Activated naive CD4-positive, alpha-beta T cell (primary cell): ENCODE measurements at regions not wholly inside any gene's neighbourhood (a gene's known extent, or its start where the extent isn't known, plus 50 kb on each side); places are given as distances from the start of the nearest gene placed in this dataset.
"Not testable (repeated sequence)": the region's sequence is repeated elsewhere in the genome, so short reads cannot be mapped to it uniquely, and the experiment has no call there.

Experiments
- DNase-seq, 4 experiments: peaks; one replicate each; lab custom pipeline; 2025; lab: John Stamatoyannopoulos, UW

DNA sequence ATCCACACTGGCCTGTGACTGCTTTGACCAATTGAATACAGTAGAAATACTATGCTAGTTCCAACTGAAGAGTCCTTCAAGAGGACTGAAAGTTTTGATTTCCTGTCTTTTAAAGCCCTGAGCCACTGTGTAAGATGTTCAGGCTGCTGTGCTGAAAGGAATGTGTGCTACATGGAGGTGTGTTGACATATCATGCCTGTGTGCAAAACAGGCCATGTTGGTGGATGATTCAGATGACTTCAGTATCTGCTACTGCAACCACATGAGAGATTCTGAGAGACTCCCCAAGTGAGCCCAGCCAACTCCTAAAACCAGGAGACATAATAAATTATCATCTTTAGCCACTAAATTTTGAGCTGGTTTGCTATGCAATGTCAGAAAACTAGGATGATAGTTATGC is 662.9 kb downstream of the ZEB2 start:
- DNase-seq, result no peak

DNA sequence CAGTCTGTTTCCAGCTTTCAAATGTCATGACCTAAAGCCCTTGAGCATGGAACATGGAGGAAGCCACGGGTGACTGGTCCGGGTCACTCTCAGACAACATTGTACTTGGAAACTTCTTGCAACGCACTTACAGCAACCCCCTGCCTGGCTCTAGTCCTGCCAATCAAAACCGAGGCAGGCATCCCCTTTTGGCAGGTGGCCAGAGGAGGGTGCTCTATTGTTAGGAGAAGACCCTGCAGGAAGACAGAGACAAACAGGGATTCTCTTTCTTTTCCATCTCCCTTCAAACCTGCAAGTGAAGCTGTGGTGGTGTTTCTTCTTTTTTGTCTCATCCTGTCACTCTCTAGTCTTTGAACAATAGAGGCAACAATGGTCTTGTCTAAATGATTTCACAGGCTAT is 667.2 kb downstream of the ZEB2 start:
- DNase-seq, result no peak

DNA sequence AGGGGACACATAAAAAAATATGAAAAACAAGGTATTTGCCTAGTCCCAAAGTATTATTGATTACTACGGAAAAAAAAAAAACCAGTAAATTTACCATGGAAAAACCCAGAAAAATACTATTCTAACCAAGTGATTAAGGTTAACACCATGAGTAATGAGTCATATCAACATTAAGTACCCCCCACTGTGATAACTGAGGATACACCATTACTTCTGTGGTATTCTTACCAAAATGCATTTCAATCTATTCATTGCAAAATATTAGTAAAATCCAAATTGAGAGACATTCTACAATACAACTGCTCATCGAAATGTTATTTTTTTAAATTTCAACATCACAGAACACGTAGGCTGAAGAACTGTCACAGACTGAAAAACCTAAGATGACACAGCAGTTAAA is 669.8 kb downstream of the ZEB2 start:
- DNase-seq, result no peak

DNA sequence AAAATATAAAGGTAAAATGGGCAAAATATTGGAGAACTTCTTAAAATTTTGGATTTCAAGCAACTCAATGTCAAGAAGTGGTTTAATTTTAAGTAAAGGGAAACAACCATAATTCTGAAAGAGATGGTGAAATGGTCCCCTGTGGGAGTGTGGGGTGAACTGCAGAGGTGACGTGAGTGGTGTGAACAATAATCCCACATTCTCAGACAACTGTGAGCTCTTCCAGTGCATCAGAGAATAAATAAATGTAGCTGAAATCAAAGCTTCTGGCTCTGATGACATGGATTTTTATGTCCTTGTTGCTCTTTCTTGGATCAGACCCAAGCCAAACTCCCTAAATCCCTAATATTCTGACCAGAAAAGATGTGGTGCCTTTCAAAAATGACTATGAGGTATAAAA is 672.7 kb downstream of the ZEB2 start:
- no peak for DNase-seq

DNA sequence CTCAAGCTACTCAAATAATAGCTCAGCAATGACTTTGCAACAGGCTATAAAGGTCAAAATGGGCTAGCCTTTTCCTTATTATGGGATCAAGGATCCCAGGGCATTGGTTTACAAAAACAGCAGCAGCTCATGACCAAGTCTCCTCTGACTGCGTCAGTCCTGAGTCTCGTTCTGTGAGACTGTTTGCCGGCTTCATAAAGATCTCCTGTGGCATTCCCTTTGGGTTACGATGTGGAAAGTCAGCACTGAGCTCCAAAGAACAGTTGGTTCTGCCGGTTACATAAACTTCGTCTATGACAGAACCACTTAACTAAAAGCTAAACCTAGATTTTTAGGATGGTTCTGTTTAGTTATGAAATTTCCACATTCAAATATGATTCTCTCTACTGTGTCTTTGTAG is 674.9 kb downstream of the ZEB2 start:
- no peak for DNase-seq

DNA sequence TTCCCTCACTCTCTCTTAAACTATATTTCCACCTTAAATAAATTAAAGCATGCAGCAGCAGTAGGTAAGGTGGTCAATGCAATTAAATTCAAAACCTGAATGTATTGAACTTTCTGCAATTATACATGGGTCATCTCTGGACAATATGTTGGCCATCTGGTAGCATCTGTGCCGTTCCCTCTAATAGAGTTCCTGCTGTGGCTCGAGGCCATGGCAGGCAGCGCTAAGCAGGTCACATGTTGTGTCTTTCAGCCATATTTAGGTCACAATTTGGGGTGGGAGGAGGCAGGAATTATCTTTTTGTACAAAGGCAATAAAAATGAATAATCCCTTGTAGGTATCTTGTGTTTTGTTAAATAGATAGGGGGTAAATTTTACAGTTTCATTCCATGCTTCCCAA is 676.2 kb downstream of the ZEB2 start:
- DNase-seq, result no peak

DNA sequence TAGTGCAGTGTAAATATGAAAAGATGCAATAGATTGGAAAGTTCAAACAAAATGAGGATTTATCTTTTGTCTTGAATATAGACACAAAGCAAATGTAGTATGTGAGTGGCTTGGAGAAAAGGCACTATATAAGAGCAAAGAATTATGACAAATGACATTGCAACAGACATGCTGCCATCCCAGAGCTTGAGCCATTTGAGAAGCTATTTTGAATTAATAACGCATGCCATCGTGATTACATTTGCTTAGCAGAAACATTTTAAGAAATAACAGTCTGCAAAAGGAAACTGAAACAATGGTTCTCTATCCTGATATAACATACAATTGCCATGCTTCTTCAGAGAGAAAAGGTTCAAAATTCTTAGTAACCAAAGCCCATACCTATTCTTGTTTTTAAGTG is 677.1 kb downstream of the ZEB2 start:
- DNase-seq, result no peak

DNA sequence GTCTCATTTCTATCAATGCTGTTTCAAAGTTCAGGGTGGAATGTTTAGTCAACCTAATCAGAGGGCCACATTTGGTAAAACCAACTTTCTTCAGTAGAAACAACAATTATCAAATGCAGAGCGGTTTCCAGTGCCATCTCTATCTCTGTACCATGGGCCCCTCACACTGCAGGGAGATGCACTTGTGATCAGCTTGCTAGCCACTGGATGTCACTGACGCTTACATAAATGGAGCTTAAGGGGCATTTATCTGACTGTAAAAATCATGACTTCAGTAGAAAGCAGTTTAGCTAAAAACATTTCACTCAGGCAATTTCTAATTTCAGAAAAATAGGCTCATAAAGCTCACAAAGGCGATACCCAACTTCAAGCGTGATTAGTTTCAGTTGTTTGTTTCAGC is 678.0 kb downstream of the ZEB2 start:
- no peak for DNase-seq

DNA sequence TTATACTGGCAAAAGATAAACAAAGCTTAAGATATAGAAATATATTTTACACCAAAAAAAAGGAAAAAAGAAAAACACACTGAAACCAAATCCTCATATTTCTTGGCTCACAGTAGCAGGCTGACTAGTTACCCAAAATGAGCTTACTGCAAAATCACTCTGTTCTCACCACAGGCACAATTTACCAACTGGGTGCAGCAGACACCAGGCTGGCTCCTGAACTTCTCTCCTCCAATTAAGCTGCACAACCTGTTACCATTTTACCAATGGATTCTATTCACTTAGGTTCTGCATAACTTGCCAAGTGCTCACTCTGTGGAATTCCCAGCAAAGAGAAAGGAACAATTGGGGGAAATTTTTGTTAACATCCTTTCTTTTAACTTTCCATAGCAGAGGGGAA is 679.3 kb downstream of the ZEB2 start:
- DNase-seq, result no peak

DNA sequence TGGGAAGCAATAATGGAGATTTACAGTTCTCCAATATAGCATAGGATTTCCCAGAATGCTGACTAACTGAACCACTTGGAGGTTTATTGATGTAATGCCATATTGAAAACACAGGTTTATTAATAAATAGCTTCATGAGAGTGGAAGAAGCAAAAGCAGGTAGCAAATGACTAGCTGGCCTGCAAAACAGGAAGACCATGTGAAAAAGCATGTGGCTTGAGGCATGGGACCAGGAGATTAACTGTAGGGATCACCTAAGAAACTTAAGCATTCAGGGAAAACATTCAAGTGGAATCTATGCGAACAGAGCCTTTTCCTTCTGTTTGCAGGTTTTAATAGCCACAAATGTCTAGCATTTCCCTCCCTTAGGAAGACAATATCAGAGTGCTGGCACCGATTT is 679.7 kb downstream of the ZEB2 start:
- DNase-seq, result no peak

DNA sequence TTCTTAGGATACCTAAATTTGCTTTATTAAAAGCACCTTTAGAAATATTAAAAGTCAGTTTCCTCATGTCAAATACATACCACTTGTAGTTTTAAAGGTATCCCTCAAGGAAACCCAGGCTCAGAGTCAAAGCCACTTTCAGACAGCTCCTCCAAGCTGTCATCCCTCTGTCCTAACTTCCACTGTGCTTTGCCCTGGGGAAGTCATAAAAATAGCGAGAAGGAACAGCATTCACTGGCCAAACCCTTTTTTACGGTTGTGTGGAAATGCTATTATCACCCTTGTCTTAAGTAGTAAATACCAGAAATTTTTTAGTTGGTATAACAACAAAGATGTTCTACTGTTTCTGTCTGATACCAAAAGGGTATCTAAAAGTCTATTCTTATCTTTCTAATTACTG is 680.5 kb downstream of the ZEB2 start:
- no peak for DNase-seq

DNA sequence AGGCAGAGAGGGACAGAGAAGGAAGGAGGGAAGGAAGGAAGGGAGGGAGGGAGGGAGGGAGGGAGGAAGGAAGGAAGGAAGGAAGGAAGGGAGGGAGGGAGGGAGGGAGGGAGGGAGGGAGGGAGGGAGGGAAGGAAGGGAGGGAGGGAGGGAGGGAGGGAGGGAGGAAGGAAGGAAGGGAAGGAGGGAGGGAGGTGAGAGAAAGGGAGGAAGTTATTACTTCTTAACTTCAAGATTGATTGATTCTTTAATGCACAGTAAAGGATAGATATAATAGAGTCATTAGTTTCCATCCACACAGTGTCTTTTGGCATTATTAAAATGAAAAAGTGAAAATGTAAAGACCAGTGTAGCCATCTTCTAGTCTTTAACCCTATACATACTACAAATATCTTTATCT is 682.9 kb downstream of the ZEB2 start:
- not testable (repeated sequence) for DNase-seq

DNA sequence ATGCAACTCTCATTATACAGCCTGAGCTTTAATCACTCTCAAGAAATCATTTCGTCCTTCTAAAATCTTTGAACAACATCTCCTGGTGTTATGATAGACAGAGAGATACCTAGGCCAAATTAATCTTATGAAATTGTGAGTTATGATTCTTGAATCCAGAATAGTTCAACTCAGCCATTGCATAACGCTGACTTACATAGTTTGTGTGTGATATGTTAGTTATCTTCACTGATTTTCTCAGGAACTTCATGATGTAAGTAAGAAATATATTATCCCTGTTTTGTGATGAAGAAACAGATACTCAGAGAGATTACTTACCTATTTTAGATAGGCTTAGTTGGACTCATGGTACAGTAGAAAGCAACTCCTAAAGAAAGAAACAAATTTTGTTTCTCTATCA is 684.4 kb downstream of the ZEB2 start:
- DNase-seq, result no peak

DNA sequence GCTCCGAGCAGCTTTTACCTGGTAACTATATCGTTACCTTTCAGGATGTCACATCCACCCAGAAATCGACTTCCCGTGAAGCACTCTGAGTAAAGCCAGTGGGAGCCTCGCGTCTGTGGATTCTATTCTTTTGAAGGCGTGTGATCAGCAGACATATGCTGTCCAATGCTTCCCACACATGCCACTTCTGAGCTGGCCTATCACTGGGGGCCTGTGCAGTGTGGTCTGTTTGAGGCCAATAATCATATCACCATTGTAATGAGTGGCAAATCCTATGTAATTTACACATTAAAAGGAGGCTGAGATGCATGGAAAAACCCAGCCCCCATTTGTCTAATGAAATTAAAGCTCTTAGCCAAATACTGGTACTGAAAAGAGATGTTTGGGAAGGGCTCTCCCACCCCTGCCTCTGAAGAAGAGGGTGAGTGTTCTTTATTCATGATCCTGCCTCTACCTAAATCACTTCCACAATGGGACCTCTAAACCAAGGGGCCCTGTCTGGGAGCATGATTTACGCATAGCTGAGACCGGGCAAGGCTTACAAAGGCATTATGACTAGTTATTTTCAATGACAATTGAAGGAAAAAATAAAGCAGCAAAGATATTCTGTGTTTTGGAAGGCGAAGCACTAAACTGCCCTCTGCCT is 686.8 kb downstream of the ZEB2 start:
- no peak for DNase-seq

DNA sequence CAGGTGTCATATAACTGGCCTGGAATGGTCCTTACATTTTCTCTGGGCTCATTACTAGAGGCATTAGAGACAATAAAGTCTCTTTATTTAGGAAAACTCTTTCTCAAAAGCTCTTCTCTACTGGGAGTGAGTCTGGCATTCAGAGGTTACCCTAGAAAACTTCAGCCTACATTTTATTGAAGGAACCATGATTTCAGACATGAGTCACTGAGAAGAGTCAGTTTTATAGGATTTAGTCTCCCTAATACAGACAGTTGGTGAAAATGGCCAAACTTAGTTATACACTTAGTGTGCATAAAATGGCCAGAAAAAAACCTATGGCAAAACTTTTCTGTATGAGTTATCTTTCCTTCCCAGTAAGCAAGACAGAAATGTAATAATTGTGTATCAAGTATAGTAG is 689.4 kb downstream of the ZEB2 start:
- no peak for DNase-seq

DNA sequence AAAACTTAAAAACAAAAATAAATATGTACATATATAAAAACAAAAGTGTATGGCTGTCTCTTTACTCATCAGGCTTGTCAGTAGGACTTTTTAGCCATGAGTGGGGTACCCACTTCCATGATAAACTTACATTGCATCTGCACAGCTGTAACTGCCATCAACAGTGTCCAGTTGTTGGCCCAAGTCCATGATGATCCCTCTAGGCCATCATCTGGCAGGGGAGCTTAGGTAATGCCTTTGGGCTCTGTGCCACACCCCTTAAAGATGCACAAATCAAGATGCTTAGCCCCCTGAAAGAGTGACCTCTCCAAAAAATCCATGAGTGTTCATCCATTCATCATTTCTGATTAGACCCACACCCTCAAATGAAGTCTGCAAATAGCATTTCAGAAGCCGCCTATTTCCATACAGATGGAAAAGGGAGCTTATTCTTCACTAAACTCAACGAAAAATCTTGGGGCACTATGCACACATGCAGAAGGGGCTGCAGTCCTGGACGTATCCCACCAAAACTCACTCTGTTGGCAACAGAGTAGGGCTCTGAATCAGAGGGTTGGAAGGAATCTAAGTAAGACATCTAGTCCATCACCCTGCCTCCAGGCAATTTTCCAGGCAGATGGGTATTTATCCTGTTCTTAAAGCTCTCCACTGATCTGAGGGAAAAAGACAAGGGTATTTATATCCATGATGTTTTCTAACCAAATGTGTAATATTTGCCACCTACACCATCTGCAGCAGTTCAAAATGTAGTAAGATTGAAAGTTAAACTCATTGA is 691.0 kb downstream of the ZEB2 start:
- no peak for DNase-seq

DNA sequence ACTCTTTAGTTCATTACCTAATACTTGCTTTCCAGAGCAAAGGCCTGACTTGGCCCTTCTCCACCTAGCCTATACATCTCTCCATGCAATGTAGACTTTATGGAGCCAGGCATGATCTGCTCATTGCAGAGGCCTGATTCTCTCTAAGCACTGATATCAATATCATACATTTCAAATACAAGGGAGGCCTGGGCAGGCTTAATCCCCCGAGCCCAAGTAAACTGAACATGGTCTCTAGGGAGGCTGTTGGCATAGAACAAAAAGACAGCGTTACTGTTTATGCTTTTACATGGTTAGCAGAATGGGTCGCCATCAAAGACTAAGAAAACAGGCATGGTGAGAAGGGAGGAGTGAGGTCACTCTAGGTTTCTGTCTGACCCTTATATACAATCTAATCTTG is 695.1 kb downstream of the ZEB2 start:
- DNase-seq, result no peak

DNA sequence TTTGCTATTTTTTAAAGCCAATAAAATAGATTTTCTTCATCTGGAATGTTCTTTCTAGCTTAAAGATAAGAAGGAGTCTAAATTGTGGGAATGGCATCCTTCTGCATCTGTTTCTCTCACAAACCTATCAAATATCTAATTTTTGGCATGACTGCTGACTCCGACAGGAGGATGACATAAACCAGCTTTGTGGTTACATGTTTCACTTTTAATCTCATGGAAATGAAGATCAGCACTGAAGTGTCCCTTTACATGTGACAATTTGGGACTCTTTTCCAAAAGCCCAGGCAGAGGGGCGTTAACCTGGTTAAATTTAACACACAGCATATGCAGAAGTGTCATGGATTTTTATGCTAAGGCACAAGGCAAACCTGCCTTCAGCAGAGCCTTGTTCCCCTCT is 694.7 kb downstream of the ARHGAP15 start:
- DNase-seq, result no peak

DNA sequence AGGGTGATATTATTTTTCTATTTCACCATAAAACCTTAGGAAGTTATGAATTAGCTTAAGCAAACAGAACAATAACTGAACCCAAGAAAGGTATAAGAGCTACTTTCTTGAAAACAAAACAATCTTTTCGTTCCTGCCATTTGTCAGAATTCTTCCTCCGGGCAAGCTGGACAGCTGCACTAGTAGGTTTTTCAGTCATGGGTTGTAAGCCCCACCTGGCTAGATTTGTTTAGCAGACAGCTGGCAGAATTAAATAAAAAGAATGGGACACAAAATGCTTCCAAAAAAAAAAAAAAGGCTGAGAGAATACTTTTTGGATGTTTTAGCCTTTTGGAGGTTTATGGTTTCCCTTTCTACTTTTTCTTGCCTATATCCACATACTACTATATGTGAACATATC is 694.1 kb downstream of the ARHGAP15 start:
- no peak for DNase-seq

DNA sequence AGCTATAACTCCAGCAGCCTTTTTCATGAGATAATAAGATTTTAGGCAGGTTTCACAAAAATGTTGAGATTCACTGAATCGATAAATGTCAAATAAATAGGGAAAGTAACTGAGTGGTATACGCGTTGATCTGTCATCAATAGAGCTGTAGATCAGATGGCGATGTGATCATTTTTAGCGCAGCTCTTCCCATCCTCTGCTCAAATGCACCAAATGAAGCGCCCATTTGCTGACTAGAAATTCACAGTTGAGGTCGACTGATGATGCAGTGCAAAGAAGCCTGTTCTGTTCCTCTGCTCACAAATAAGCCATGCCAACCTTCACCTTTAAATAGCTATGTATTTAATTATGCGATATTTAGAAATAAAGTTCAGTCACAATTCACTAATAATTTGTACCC is 693.5 kb downstream of the ARHGAP15 start:
- DNase-seq, result no peak

DNA sequence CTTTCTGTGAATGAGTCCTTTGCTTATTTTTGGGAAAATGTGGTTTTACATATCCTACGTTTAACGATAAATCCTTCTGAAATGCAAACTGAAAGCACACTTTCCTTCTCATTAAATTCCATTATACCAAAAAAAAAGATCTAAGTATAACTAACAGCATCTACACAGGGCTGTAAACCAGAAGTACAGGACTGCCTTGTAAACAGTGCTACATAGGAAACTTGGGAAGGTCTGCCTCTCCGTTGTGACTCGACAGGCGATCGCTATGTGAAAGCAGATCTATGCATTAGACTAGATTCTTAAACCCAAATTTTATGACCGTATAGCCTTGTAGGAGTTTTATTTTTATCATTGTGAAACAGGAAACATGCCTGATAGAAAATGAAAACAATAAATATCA is 690.5 kb downstream of the ARHGAP15 start:
- no peak for DNase-seq

DNA sequence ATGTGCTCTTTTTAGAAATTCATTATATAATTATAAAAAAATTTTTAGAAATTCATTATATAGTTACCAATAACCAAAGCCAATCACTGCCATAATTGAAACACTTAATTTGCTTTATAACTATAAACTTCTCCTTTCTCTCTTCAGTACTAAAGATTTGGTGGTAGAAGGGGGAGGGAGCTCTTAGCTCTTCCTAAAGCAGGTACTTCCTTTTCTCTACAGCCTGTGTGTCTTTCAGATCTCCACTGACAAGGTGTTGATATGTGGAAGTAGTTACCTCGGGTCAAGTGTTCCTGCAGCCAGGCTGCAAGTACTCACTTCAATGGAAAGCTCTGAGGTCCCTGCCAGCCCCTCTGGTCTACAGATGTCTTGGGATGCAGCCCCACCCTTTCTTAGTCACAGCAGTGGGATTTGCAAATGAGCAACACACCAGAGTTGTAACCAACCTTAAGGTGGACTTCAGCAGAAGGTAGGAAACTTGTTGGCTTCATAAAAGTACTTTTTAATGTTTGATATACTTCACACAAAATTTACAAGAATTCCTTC is 690.0 kb downstream of the ARHGAP15 start:
- DNase-seq, result no peak
